VCaP (cell line): ENCODE measurements at regions not wholly inside any gene's neighbourhood (a gene's known extent, or its start where the extent isn't known, plus 50 kb on each side); places are given as distances from the start of the nearest gene placed in this dataset.

Experiments
- H3K27ac ChIP-seq: fragments of 450-650 bp; 2 replicates; pipeline ENCODE4 v1.5.1; 2017
- CTCF ChIP-seq: fragments of 450-650 bp; conservative IDR thresholded peaks from 2 replicates; pipeline ENCODE4 v1.5.1; 2017; ENCODE audit warnings: mild to moderate bottlenecking, moderate library complexity

- no peak overlapping the region for H3K27ac ChIP-seq
- peak; percentile 51 for TF ChIP-seq CTCF
Measured at GRCh38 chr3:109532257-109533216, 195.2 kb upstream of the DPPA4 start.

GRCh38 chr3:109545746-109546145, 208.4 kb upstream of the DPPA4 start:
- no peak for TF ChIP-seq CTCF
- H3K27ac ChIP-seq, result no peak overlapping the region

GRCh38 chr3:109548192-109548938, 211.0 kb upstream of the DPPA4 start:
- no peak for TF ChIP-seq CTCF
- H3K27ac ChIP-seq, result no peak overlapping the region

GRCh38 chr3:109553591-109554371, 216.4 kb upstream of the DPPA4 start:
- TF ChIP-seq CTCF, result peak; percentile 41
- no peak overlapping the region for H3K27ac ChIP-seq

- H3K27ac ChIP-seq, result no peak overlapping the region
- no peak for TF ChIP-seq CTCF
Measured at GRCh38 chr3:109559389-109559788, 222.0 kb upstream of the DPPA4 start.

GRCh38 chr3:109563149-109563548, 225.8 kb upstream of the DPPA4 start:
- no peak overlapping the region for H3K27ac ChIP-seq
- TF ChIP-seq CTCF, result no peak
